HEK293 (cell line): ENCODE measurements at regions not wholly inside any gene's neighbourhood (a gene's known extent, or its start where the extent isn't known, plus 50 kb on each side); places are given as distances from the start of the nearest gene placed in this dataset.

Experiments
- ZFP37 ChIP-seq: fragments of 450-650 bp; formaldehyde crosslinking; IDR thresholded peaks from 2 replicates; pipeline ENCODE4 v1.5.1; 2016; ENCODE audit warnings: missing biosample characterization, missing genetic modification characterization
- ZNF335 ChIP-seq: fragments of 450-650 bp; formaldehyde crosslinking; conservative IDR thresholded peaks from 2 replicates; pipeline ENCODE4 v1.5.1; 2016; ENCODE audit warnings: missing biosample characterization, missing genetic modification characterization
- TF ChIP-seq, protein P1 (sequence below): fragments of 450-650 bp; formaldehyde crosslinking; IDR thresholded peaks from 2 replicates; pipeline ENCODE4 v1.5.1; 2016; ENCODE audit warnings: missing biosample characterization, missing genetic modification characterization

DNA sequence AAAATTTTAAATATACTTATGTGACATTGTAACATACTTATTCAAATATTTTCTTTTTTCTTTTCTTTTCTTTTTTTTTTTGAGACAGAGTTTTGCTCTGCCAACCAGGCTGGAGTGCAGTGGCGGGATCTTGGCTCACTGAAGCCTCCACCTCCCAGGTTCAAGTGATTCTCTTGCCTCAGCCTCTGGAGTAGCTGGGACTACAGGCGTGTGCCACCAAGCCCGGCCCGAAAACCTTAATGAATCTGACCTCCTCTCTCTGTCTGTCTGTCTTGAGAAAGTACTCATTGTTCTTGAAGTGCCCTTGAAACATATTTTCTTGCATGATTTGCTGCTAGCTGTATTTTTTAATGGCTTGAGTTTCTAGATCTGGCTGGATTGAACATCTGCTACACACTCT lies 136.8 kb downstream of the ANAPC4 start:
- TF ChIP-seq ZFP37 (tag by site-specific recombination) (no peak), ZNF335 (tag by site-specific recombination) (no peak)
- TF ChIP-seq, protein P1, sequence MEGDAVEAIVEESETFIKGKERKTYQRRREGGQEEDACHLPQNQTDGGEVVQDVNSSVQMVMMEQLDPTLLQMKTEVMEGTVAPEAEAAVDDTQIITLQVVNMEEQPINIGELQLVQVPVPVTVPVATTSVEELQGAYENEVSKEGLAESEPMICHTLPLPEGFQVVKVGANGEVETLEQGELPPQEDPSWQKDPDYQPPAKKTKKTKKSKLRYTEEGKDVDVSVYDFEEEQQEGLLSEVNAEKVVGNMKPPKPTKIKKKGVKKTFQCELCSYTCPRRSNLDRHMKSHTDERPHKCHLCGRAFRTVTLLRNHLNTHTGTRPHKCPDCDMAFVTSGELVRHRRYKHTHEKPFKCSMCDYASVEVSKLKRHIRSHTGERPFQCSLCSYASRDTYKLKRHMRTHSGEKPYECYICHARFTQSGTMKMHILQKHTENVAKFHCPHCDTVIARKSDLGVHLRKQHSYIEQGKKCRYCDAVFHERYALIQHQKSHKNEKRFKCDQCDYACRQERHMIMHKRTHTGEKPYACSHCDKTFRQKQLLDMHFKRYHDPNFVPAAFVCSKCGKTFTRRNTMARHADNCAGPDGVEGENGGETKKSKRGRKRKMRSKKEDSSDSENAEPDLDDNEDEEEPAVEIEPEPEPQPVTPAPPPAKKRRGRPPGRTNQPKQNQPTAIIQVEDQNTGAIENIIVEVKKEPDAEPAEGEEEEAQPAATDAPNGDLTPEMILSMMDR (tag by site-specific recombination) = no peak
